GM21367 (cell line): ENCODE measurements at regions not wholly inside any gene's neighbourhood (a gene's known extent, or its start where the extent isn't known, plus 50 kb on each side); places are given as distances from the start of the nearest gene placed in this dataset.

Source experiments
- ATAC-seq: cut with Tn5 transposase; IDR thresholded peaks from one replicate; pipeline ENCODE4 v1.9.1; 2021; ENCODE audit not compliant: unreplicated experiment

- no peak for ATAC-seq
Observed at GRCh38 chr3:96017556-96017955, 796.8 kb upstream of the EPHA6 start.

DNA sequence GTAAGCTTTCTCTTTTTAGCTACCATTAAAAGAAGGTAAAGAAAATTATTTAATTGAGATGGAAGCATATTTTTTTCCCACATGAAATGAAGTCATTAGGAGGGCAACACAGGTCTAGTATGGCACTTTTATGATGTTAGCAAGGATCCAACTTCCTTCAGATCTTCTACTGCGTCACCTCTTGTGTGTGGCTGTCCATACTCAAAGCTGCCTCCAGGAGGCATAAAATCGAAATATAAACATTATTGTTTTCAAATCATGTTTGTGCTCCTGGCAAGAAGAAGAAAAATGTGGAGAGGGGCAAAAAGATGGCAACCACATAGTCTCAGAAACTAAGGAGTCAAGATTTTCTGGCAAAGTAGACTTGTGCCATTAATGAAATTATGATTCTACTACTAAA is 791.7 kb upstream of the EPHA6 start:
- ATAC-seq: no peak

GRCh38 chr3:96027718-96028117 is 786.7 kb upstream of the EPHA6 start:
- no peak for ATAC-seq

DNA sequence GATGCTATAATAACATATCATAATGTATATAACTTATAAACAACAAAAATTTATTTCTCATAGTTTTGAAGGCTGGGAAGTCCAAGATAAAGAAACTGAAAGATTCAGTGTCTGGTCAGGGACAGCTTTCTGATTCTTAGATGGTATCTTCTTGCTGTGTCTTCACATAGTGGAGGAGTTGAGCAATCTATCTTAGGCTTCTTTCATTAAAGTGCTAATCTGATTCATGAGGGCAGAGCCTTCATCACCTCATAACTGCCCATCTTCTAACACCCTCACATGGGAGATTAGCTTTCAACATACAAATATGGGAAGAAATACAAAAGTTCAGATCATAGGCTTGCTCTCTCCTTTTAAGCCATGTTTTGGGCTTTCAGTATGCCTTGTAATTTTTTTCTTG is 774.8 kb upstream of the EPHA6 start:
- no peak for ATAC-seq

- no peak for ATAC-seq
Observed at GRCh38 chr3:96059301-96059700, 755.1 kb upstream of the EPHA6 start.

- no peak for ATAC-seq
Observed at GRCh38 chr3:96069065-96069464, 745.3 kb upstream of the EPHA6 start.

DNA sequence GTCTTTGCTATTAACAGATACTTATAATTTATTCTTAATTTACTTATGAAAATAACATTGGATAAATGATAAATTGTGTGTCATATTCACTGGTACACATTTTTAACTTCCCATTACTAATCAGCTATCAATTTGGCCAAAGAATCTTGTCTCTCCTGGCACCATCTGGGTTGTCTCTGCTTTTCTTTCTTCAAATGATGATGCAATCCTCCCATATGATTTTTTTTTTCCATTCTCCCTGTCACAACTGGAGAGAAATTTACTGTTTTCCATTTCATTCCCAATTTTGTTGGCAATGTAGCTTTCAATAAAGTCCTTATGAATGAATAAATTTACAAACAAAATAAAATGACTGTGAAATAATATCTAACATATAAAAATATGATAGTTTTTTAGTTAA is 743.7 kb upstream of the EPHA6 start:
- ATAC-seq: no peak

GRCh38 chr3:96071097-96071496 is 743.3 kb upstream of the EPHA6 start:
- no peak for ATAC-seq

GRCh38 chr3:96072226-96072625 is 742.2 kb upstream of the EPHA6 start:
- no peak for ATAC-seq

- ATAC-seq: no peak
Observed at GRCh38 chr3:96083610-96084009, 730.8 kb upstream of the EPHA6 start.

DNA sequence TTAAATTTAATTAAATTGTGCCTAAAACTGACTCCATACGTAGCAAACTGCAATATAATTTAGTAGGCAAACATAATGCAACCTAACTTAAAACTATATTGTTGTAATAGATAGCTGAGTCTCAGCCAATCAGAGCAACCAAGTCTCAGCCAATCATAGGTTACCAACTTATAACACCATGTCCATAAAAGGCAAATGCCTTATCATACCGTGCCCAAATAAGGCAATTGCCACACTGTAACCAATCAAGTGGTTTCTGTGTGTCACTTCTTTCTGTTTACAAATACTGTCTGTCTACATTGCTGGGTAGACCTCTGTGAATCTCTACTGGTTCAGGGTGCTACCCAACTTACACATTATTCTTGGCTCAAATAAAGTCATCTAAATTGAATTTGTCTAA is 728.4 kb upstream of the EPHA6 start:
- ATAC-seq: no peak

- no peak for ATAC-seq
Observed at GRCh38 chr3:96101006-96101560, 713.3 kb upstream of the EPHA6 start.

- no peak for ATAC-seq
Observed at GRCh38 chr3:96106701-96107100, 707.7 kb upstream of the EPHA6 start.
